GM23248 (cell line): ENCODE measurements at regions not wholly inside any gene's neighbourhood (a gene's known extent, or its start where the extent isn't known, plus 50 kb on each side); places are given as distances from the start of the nearest gene placed in this dataset.

Source experiments
- DNase-seq: peaks from one replicate; pipeline ENCODE4 v3.0.0-alpha.2; 2015
- H2AFZ ChIP-seq: fragments of 200-600 bp; sonication (generic); 2 replicates; pipeline ENCODE4 v1.6.1; 2016; ENCODE audit warnings: antibody characterized with exemption
- H3F3A ChIP-seq: fragments of 200-600 bp; sonication (generic); 2 replicates; pipeline ENCODE4 v1.6.1; 2016; ENCODE audit warnings: mild to moderate bottlenecking, antibody characterized with exemption, mixed run types; ENCODE audit not compliant: insufficient read depth
- H3K27ac ChIP-seq: fragments of 200-600 bp; sonication (generic); 2 replicates; pipeline ENCODE4 v1.5.1; 2016; ENCODE audit warnings: mild to moderate bottlenecking
- H3K27me3 ChIP-seq: fragments of 200-600 bp; sonication (generic); replicated peaks from 2 replicates; pipeline ENCODE4 v1.6.1; 2016; ENCODE audit warnings: mild to moderate bottlenecking; ENCODE audit not compliant: insufficient read depth
- H3K36me3 ChIP-seq: fragments of 200-600 bp; sonication (generic); 2 replicates; pipeline ENCODE4 v1.6.1; 2016; ENCODE audit warnings: low read depth, mild to moderate bottlenecking
- H3K4me1 ChIP-seq: fragments of 200-600 bp; sonication (generic); 2 replicates; pipeline ENCODE4 v1.6.1; 2016; ENCODE audit warnings: mild to moderate bottlenecking; ENCODE audit not compliant: insufficient read depth
- H3K4me2 ChIP-seq: fragments of 200-600 bp; sonication (generic); one replicate; pipeline ENCODE4 v1.6.1; 2016; ENCODE audit warnings: mild to moderate bottlenecking; ENCODE audit not compliant: unreplicated experiment
- H3K4me3 ChIP-seq: fragments of 200-600 bp; sonication (generic); 2 replicates; pipeline ENCODE4 v1.5.1; 2016; ENCODE audit warnings: mild to moderate bottlenecking
- H3K79me2 ChIP-seq: fragments of 200-600 bp; sonication (generic); 2 replicates; pipeline ENCODE4 v1.6.1; 2016; ENCODE audit warnings: mild to moderate bottlenecking; ENCODE audit not compliant: insufficient read depth
- H3K9ac ChIP-seq: fragments of 200-600 bp; sonication (generic); 2 replicates; pipeline ENCODE4 v1.6.1; 2016; ENCODE audit warnings: mild to moderate bottlenecking
- H3K9me2 ChIP-seq: fragments of 200-600 bp; sonication (generic); 2 replicates; pipeline ENCODE4 v1.6.1; 2016; ENCODE audit warnings: mixed run types, mild to moderate bottlenecking, moderate library complexity; ENCODE audit not compliant: insufficient read depth
- H3K9me3 ChIP-seq: fragments of 200-600 bp; sonication (generic); one replicate; pipeline ENCODE4 v1.6.1; 2017; ENCODE audit warnings: low read depth
- H4K20me1 ChIP-seq: fragments of 200-600 bp; sonication (generic); 2 replicates; pipeline ENCODE4 v1.6.0; 2016; ENCODE audit not compliant: insufficient read depth
- EZH2 ChIP-seq: fragments of 200-600 bp; sonication (generic); IDR thresholded peaks from 2 replicates; pipeline ENCODE4 v1.6.1; 2018; ENCODE audit warnings: antibody characterized with exemption, mild to moderate bottlenecking; ENCODE audit not compliant: insufficient read depth, poor library complexity, severe bottlenecking
- EZH2phosphoT487 ChIP-seq: fragments of 200-600 bp; sonication (generic); IDR thresholded peaks from 2 replicates; pipeline ENCODE4 v1.6.1; 2018; ENCODE audit warnings: antibody characterized with exemption, moderate library complexity, mild to moderate bottlenecking, low read depth; ENCODE audit not compliant: insufficient read depth
- WGBS, 2 experiments: methylation state at CpG; one replicate each; pipeline ENCODE4 v1.1.6; 2015 to 2017; ENCODE audit warnings: low lambda C conversion rate in 2 of 2, low coverage in 1 of 2; ENCODE audit errors: missing lambda C conversion rate in 2 of 2; 5-methylcytosine and 5-hydroxymethylcytosine counted together
- in situ Hi-C: fragments of 300-500 bp; cut with MboI; formaldehyde crosslinking; loops from 2 replicates; pipeline ENCODE4 v1.15.0; 2020

DNA sequence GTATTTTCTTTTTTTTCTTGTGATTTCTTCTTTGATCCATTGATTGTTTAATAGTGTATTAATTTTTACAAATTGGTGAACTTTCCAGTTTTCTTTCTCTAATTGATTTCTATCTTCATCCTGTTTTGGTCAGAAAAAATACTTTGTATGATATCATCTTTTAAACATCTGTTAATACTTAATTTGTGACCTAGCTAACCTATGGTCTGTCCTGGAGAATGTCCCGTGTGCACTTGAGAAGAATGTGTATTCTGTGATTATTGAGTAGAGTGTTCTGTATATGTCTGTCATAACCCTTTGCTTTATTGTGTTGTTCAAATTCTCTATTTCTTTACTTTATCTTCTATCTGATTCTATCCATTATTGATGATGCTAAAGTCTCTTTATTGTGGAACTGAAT lies 65.8 kb upstream of the ZEB1 start:
- no peak overlapping the region for H3K4me3 ChIP-seq
- no peak overlapping the region for H3K9ac ChIP-seq
- no peak overlapping the region for H3K4me2 ChIP-seq
- no peaks in the 10 kb centered on the region for H3K9me3 ChIP-seq
- no peaks in the 10 kb centered on the region for H3K36me3 ChIP-seq
- no peaks in the 10 kb centered on the region for H3K9me2 ChIP-seq
- no peak overlapping the region for H2AFZ ChIP-seq
- H3K4me1 ChIP-seq: no peaks in the 10 kb centered on the region
- WGBS, 2 experiments: 83 to 84% methylated on average over 1 of the region's 1 CpG
- H3K79me2 ChIP-seq: no peaks in the 10 kb centered on the region
- in situ Hi-C loops: no loop called here
- no peak for DNase-seq
- no peaks in the 10 kb centered on the region for H3F3A ChIP-seq
- H4K20me1 ChIP-seq: no peaks in the 10 kb centered on the region
- TF ChIP-seq EZH2phosphoT487 (no peak), EZH2 (no peak)
- H3K27ac ChIP-seq: no peak overlapping the region
- no peaks in the 10 kb centered on the region for H3K27me3 ChIP-seq

DNA sequence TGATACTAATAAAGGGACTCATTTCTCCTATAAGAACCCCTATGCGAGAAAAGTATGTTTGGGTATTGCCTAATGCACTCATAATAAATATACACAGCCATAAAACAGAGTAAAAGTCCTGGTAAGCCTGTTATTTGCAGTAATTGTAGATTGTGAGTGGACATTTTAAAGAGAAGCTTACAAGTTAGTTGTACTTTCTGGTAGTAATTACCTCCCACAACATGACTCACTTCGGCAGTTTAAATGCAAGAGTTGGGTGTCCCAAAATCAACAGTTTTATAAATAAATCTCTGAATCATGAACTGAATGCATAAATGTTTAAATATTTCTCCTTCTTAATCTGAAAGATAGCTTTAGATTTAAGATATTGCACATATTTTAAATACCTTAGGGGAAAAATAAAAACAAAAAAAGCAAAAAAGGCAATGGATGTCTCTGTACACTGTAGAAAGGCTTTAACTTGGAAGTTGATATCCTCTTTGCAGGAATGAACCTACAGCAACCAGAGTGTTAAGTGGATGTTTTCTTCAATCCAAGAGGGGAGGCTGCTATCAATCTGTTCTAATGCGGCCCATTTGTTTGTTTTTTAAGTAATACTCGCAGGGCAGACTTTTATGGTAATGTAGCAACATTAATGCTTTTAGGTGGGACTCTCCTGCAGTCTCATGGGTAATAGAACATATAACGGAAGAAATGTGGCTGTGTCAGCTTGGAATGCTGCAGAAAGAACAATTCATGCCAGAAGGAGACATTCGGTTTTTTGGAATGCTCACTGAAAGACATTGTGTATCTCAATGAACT lies 57.3 kb upstream of the ZEB1 start:
- peak overlapping the region; percentile 48 for H3K9ac ChIP-seq
- DNase-seq: peak; percentile 89

DNA sequence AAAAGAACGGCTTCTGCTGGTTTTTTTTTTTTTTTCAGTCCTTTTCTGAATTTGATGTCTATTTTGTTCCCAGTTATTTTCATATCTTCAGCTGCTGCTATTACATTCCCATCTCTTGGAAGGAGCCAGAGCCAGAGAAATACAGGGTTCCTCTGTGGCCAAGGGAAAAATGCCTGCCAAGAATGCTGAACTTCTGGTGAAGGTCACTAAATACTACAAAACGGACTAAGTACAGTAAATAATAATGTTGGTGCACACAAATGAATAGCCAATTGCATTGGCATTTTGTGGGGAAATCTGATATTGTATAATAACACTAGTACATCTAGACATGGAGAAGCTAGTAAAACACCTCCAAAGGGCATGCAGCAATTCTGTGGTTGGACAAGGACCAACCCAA lies 56.3 kb upstream of the ZEB1 start:
- Histone ChIP-seq H3K27me3 (no peaks in the 10 kb centered on the region), H3K27ac (peak overlapping the region; percentile 80), H3K79me2 (no peaks in the 10 kb centered on the region), H3K4me3 (peak overlapping the region; percentile 59), H3K4me1 (peaks cover 38% of the 10 kb centered on the region), H3K4me2 (peak overlapping the region; percentile 82), H3F3A (peaks cover 34% of the 10 kb centered on the region), H3K9me3 (no peaks in the 10 kb centered on the region), H3K9ac (peak overlapping the region; percentile 48), H3K9me2 (no peaks in the 10 kb centered on the region), H4K20me1 (no peaks in the 10 kb centered on the region), H2AFZ (peak overlapping the region; percentile 30), H3K36me3 (no peaks in the 10 kb centered on the region)
- WGBS, 2 experiments: 7% methylated on average over 2 of the region's 2 CpGs
- in situ Hi-C loops: no loop called here
- TF ChIP-seq EZH2 (no peak), EZH2phosphoT487 (no peak)
- DNase-seq: peak; percentile 51

More for the DNA sequence above, 57.3 kb upstream of the ZEB1 start:
- Histone ChIP-seq H3F3A (peaks cover 34% of the 10 kb centered on the region), H2AFZ (peak overlapping the region; percentile 30), H4K20me1 (no peaks in the 10 kb centered on the region), H3K36me3 (no peaks in the 10 kb centered on the region), H3K4me1 (peaks cover 38% of the 10 kb centered on the region), H3K9me2 (no peaks in the 10 kb centered on the region), H3K4me2 (peak overlapping the region; percentile 82), H3K9me3 (no peaks in the 10 kb centered on the region), H3K27ac (peak overlapping the region; percentile 80), H3K4me3 (peak overlapping the region; percentile 59), H3K79me2 (no peaks in the 10 kb centered on the region), H3K27me3 (no peaks in the 10 kb centered on the region)
- no peak for TF ChIP-seq EZH2
- TF ChIP-seq EZH2phosphoT487: no peak
- 0 to 1% methylated on average over 6 of the region's 6 CpGs for WGBS, 2 experiments
- in situ Hi-C loops: no loop called here

DNA sequence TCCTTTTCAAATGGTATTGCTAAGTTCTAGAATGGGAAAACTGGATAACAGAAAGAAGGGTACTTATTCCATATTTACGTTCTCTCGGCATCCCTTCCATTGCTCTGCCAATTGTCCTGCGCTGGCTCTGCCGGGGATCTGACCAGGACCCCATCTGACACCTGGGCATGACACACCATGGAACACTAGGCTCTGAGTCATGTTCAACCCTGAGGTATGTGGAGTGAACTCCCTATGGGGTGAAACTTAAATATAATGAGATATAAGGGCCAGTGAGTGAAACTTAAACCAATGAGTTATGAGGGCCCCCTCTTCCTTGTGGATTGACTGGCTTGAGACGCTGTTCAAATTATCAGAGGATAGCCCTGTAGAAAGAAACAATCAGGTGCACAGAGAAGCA lies 55.1 kb upstream of the ZEB1 start:
- WGBS, 2 experiments: 92 to 93% methylated on average over 5 of the region's 5 CpGs
- no peak overlapping the region for H2AFZ ChIP-seq
- H3K4me3 ChIP-seq: no peak overlapping the region
- H3K4me2 ChIP-seq: no peak overlapping the region
- H3K79me2 ChIP-seq: no peaks in the 10 kb centered on the region
- H3K9me3 ChIP-seq: no peaks in the 10 kb centered on the region
- no peak for TF ChIP-seq EZH2phosphoT487
- TF ChIP-seq EZH2: no peak
- no peak overlapping the region for H3K9ac ChIP-seq
- H3K27ac ChIP-seq: no peak overlapping the region
- H3K9me2 ChIP-seq: no peaks in the 10 kb centered on the region
- peaks cover 38% of the 10 kb centered on the region for H3K4me1 ChIP-seq
- H3K36me3 ChIP-seq: no peaks in the 10 kb centered on the region
- H3K27me3 ChIP-seq: no peaks in the 10 kb centered on the region
- H4K20me1 ChIP-seq: no peaks in the 10 kb centered on the region
- H3F3A ChIP-seq: peaks cover 34% of the 10 kb centered on the region
- in situ Hi-C loops: no loop called here
- DNase-seq: peak; percentile 19
